ENCODE measurements at regions not wholly inside any gene's neighbourhood (a gene's known extent, or its start where the extent isn't known, plus 50 kb on each side); places are given as distances from the start of the nearest gene placed in this dataset.

GRCh38 chr13:62875118-62875640, 1459.5 kb upstream of the PCDH20 start:
- TF ChIP-seq EP300 (IDR thresholded peaks at IDR 0.05) (no peak), CTCF (IDR thresholded peaks at IDR 0.05) (no peak), POLR2A (IDR thresholded peaks at IDR 0.05) (no peak)

Data from suprapubic skin (tissue), 3 donors.